ENCODE measurements at regions not wholly inside any gene's neighbourhood (a gene's known extent, or its start where the extent isn't known, plus 50 kb on each side); places are given as distances from the start of the nearest gene placed in this dataset.

- TF ChIP-seq, protein P1, sequence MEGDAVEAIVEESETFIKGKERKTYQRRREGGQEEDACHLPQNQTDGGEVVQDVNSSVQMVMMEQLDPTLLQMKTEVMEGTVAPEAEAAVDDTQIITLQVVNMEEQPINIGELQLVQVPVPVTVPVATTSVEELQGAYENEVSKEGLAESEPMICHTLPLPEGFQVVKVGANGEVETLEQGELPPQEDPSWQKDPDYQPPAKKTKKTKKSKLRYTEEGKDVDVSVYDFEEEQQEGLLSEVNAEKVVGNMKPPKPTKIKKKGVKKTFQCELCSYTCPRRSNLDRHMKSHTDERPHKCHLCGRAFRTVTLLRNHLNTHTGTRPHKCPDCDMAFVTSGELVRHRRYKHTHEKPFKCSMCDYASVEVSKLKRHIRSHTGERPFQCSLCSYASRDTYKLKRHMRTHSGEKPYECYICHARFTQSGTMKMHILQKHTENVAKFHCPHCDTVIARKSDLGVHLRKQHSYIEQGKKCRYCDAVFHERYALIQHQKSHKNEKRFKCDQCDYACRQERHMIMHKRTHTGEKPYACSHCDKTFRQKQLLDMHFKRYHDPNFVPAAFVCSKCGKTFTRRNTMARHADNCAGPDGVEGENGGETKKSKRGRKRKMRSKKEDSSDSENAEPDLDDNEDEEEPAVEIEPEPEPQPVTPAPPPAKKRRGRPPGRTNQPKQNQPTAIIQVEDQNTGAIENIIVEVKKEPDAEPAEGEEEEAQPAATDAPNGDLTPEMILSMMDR (IDR thresholded peaks at IDR 0.05), result no peak
- TF ChIP-seq POLR2A (IDR thresholded peaks at IDR 0.05), result no peak
Measured at GRCh38 chr9:88075966-88076285, 62.3 kb downstream of the SPATA31C2 start.

All from right lobe of liver (tissue), 4 donors.